ENCODE measurements at regions not wholly inside any gene's neighbourhood (a gene's known extent, or its start where the extent isn't known, plus 50 kb on each side); places are given as distances from the start of the nearest gene placed in this dataset.

DNA sequence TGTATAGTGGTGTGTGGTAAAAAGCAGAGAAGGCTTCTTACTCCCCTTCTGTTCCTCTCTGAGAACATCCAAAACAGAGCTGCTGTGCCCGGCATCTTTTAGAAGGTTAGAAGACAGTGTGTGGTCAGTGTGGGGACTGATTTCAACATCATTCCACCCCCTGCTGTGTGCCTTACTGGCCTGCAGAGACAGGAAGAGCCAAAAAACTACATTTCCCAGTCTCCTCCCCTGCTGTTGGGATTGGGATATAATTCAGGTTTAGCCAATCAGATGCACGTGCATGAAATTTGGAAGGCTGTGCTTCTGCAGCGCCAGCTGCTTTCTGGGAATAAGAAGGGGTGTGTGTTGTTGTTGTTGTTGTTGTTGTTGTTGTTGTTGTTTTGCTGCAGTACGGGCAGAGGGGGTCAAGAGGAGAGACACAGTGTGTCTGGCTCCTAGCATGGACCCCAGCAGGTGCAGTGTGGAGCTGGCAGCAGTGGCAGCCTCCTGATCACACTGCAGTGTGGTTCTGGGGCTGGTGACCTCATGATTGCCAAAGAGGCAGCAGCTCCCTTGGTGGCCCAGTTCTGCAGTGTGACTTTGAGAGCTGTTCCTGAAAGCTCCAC is 74.7 kb downstream of the MRPL14 start:
- peak overlapping the region in 4 of 11 experiments; percentile 22 to 58 (median 37); a peak in 5 of 22 replicates for H3K9ac ChIP-seq
- peak overlapping the region in 5 of 11 experiments; percentile 19 to 71 (median 63); a peak in 9 of 22 replicates for H3K27ac ChIP-seq
- H4K20me1 ChIP-seq, result no peaks in the 10 kb centered on the region
- no peaks in the 10 kb centered on the region for H3K36me3 ChIP-seq
- H3K4me2 ChIP-seq, result peak overlapping the region in 8 of 11 experiments; percentile 7 to 85 (median 76); a peak in 13 of 22 replicates
- peaks cover 32 to 99% (median 71%) of the 10 kb centered on the region in 10 experiments for H3K4me1 ChIP-seq
- peak in 5 of 11 experiments; percentile 13 to 54 (median 40); a peak in 2 of 22 replicates for TF ChIP-seq Cebpa-rat (IDR thresholded peaks at IDR 0.05)
- no peaks in the 10 kb centered on the region for H3K27me3 ChIP-seq
- no peaks in the 10 kb centered on the region for H3K9me3 ChIP-seq (replicated peaks in 1 of 11)
- H3K4me3 ChIP-seq, result no peak overlapping the region

GRCh38 chr6:44051515-44051914 is 75.7 kb downstream of the MRPL14 start:
- Histone ChIP-seq H3K9me3 (replicated peaks in 1 of 11) (no peaks in the 10 kb centered on the region), H3K4me1 (peaks cover 22 to 89% (median 61%) of the 10 kb centered on the region in 10 experiments), H3K9ac (peak overlapping the region in 4 of 11 experiments; percentile 22 to 58 (median 37); a peak in 2 of 22 replicates), H3K36me3 (no peaks in the 10 kb centered on the region), H3K4me2 (peak overlapping the region in 5 of 11 experiments; percentile 75 to 85 (median 83); a peak in 10 of 22 replicates), H3K27me3 (no peaks in the 10 kb centered on the region), H3K27ac (peak overlapping the region in 5 of 11 experiments; percentile 7 to 71 (median 63); a peak in 8 of 22 replicates), H3K4me3 (no peak overlapping the region), H4K20me1 (no peaks in the 10 kb centered on the region)
- no peak for TF ChIP-seq Cebpa-rat (IDR thresholded peaks at IDR 0.05)

DNA sequence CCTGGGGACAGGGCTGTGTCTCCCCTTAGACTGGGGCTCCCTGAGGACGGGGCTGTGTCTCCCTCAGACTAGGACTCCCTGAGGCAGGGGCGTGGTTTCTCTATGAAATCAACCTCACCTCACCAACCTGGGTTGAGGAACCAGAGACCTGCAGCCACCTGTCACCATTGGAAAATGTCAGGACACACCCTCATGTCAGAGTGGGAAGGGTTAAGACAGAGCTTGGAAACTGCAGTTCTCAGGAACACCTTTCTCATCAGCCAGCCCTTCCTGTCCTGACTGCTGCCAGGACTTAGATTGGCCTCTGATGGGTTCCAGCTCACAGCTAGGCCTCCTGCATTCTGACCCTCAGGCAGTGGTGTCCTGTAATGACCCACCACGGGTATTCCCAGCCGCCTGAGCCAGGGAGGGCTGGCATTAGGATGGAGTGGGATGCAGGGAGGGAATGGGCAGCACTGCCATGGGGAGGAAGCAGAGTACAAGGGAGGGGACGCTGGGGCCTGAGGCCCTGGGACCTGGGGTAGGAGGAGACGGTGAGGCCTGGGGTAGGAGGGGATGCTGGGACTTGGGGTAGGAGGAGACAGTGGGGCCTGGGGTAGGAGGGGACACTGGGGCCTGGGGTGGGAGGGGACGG is 76.3 kb downstream of the MRPL14 start:
- no peak for TF ChIP-seq Cebpa-rat (IDR thresholded peaks at IDR 0.05)
- Histone ChIP-seq H3K9ac (no peak overlapping the region; a peak in 1 of 22 replicates), H3K9me3 (replicated peaks in 1 of 11) (no peaks in the 10 kb centered on the region), H3K27me3 (no peaks in the 10 kb centered on the region), H3K4me1 (peaks cover 22 to 84% (median 57%) of the 10 kb centered on the region in 10 experiments), H3K4me3 (no peak overlapping the region), H4K20me1 (no peaks in the 10 kb centered on the region), H3K36me3 (no peaks in the 10 kb centered on the region), H3K4me2 (peak overlapping the region in 5 of 11 experiments; percentile 39 to 85 (median 68); a peak in 6 of 22 replicates), H3K27ac (peak overlapping the region in 3 of 11 experiments; percentile 43 to 53 (median 46); a peak in 5 of 22 replicates)

GRCh38 chr6:44049989-44050871 is 77.0 kb downstream of the MRPL14 start:
- no peaks in the 10 kb centered on the region for H4K20me1 ChIP-seq
- no peaks in the 10 kb centered on the region for H3K9me3 ChIP-seq (replicated peaks in 1 of 11)
- peaks cover 19 to 77% (median 53%) of the 10 kb centered on the region in 10 experiments for H3K4me1 ChIP-seq
- H3K4me3 ChIP-seq, result no peak overlapping the region
- H3K9ac ChIP-seq, result peak overlapping the region in 1 of 11 experiments; percentile 3; a peak in 1 of 22 replicates
- no peak for TF ChIP-seq Cebpa-rat (IDR thresholded peaks at IDR 0.05)
- H3K27ac ChIP-seq, result peak overlapping the region in 3 of 11 experiments; percentile 43 to 53 (median 50); a peak in 4 of 22 replicates
- no peaks in the 10 kb centered on the region for H3K27me3 ChIP-seq
- no peaks in the 10 kb centered on the region for H3K36me3 ChIP-seq
- peak overlapping the region in 5 of 11 experiments; percentile 39 to 85 (median 68); a peak in 8 of 22 replicates for H3K4me2 ChIP-seq

GRCh38 chr6:44049163-44049988 is 77.9 kb downstream of the MRPL14 start:
- Histone ChIP-seq H3K4me1 (peaks cover 11 to 68% (median 44%) of the 10 kb centered on the region in 10 experiments), H3K36me3 (no peaks in the 10 kb centered on the region), H3K4me2 (peak overlapping the region in 5 of 11 experiments; percentile 39 to 85 (median 68); a peak in 10 of 22 replicates), H3K27me3 (no peaks in the 10 kb centered on the region), H3K9me3 (replicated peaks in 1 of 11) (no peaks in the 10 kb centered on the region), H3K27ac (peak overlapping the region in 3 of 11 experiments; percentile 17 to 52 (median 50); a peak in 5 of 22 replicates), H4K20me1 (no peaks in the 10 kb centered on the region), H3K4me3 (no peak overlapping the region), H3K9ac (peak overlapping the region in 1 of 11 experiments; percentile 35; a peak in 2 of 22 replicates)
- TF ChIP-seq Cebpa-rat (IDR thresholded peaks at IDR 0.05), result no peak

DNA sequence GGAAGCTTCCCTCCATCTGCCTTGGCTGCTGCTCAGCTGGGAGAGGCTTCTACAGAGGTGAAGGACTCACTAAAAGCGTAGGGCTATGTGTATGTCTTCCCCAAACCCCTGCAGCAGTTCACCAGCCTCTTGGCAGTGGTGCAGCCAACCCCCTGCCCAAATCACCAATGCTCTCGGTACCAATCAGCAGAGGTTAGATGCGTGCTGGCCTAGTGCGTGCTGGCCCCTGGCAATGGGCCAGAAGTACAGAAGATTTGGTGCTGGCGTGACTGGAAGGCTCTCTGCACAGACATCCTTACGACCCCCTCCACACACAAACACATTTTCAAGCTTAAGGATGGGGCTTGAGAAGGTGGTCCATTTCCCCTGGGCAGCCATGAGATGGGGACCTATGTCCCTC is 79.0 kb downstream of the MRPL14 start:
- Histone ChIP-seq H3K27ac (peak overlapping the region in 2 of 11 experiments; percentile 11 to 12; a peak in 1 of 22 replicates), H3K4me1 (peaks cover 5 to 63% (median 38%) of the 10 kb centered on the region in 10 experiments; a peak in 19 of 20 replicates), H3K4me2 (peak overlapping the region in 4 of 11 experiments; percentile 58 to 85 (median 76); a peak in 7 of 22 replicates), H3K36me3 (no peaks in the 10 kb centered on the region), H3K9me3 (replicated peaks in 1 of 11) (no peaks in the 10 kb centered on the region), H3K9ac (no peak overlapping the region), H3K27me3 (no peaks in the 10 kb centered on the region), H4K20me1 (no peaks in the 10 kb centered on the region), H3K4me3 (no peak overlapping the region)
- TF ChIP-seq Cebpa-rat (IDR thresholded peaks at IDR 0.05), result no peak

- H3K4me3 ChIP-seq, result no peak overlapping the region
- peak overlapping the region in 2 of 11 experiments; percentile 11 to 12; a peak in 1 of 22 replicates for H3K27ac ChIP-seq
- TF ChIP-seq Cebpa-rat (IDR thresholded peaks at IDR 0.05), result no peak
- peak overlapping the region in 3 of 11 experiments; percentile 58 to 85 (median 83); a peak in 1 of 22 replicates for H3K4me2 ChIP-seq
- H4K20me1 ChIP-seq, result no peaks in the 10 kb centered on the region
- H3K9me3 ChIP-seq (replicated peaks in 1 of 11), result no peaks in the 10 kb centered on the region
- no peaks in the 10 kb centered on the region for H3K36me3 ChIP-seq
- H3K4me1 ChIP-seq, result peaks cover 10 to 63% (median 38%) of the 10 kb centered on the region in 10 experiments
- H3K9ac ChIP-seq, result no peak overlapping the region
- H3K27me3 ChIP-seq, result no peaks in the 10 kb centered on the region
These were observed 79.5 kb downstream of the MRPL14 start for GRCh38 chr6:44047801-44048200.

DNA sequence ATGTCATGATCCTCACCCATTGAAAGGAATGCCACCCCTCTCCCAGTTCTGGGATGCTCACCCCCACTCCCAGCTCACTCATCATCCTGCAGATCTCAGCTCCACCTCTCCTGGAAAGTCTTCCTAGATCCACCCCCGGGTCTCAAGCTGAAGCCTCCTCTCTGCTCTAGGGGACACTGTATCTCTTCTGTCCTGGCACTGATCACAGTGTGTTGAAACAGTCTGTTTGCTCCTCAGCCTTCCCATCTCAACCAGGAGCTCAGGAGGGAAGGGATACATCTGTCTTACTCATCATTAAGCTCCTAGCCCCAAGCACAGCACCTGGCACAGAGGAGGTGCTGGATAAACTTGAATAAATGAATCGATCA is 80.1 kb downstream of the MRPL14 start:
- Histone ChIP-seq H3K4me2 (no peak overlapping the region), H3K9ac (no peak overlapping the region), H3K27me3 (no peaks in the 10 kb centered on the region), H3K4me1 (peaks cover 15 to 62% (median 38%) of the 10 kb centered on the region in 10 experiments), H3K9me3 (replicated peaks in 1 of 11) (no peaks in the 10 kb centered on the region), H3K4me3 (no peak overlapping the region), H3K36me3 (no peaks in the 10 kb centered on the region), H3K27ac (no peak overlapping the region), H4K20me1 (no peaks in the 10 kb centered on the region)
- TF ChIP-seq Cebpa-rat (IDR thresholded peaks at IDR 0.05), result no peak

Measured in BLaER1 treated with 17β-estradiol and CSF1 and Interleukin-3, amounts not matched to agents 10 nM and 100 nM (cell line).